Neural progenitor cell (in vitro differentiated cells): ENCODE measurements at regions not wholly inside any gene's neighbourhood (a gene's known extent, or its start where the extent isn't known, plus 50 kb on each side); places are given as distances from the start of the nearest gene placed in this dataset.

ENCODE experiments used
- CTCF ChIP-seq: fragments of 200-600 bp; sonication (generic); IDR thresholded peaks from 2 replicates; pipeline ENCODE4 v1.5.1; 2017; ENCODE audit warnings: antibody characterized with exemption, mild to moderate bottlenecking
- EZH2phosphoT487 ChIP-seq: fragments of 200-600 bp; sonication (generic); IDR thresholded peaks from 2 replicates; pipeline ENCODE4 v1.6.1; 2017; ENCODE audit warnings: antibody characterized with exemption

DNA sequence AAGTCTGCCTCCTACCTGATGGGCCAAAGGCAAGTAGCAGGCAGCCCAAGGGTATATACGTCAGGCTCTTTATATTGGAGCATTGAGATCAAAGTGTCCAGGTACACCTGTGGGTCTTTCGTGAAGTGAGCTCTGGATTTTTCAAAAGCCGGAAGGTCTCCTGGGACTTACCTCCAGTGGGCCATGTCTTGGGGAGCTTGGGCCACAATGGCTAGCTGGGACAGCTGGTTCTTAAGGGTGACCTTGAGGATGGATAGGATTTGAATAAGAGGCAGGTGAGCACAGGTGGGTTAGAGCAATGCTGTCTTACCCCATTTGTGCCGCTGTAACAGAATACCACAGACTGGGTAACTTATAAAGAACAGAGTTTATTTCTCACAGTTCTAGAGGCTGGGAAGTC is 153.4 kb downstream of the CDC5L start:
- TF ChIP-seq CTCF (no peak), EZH2phosphoT487 (no peak)
